GM13977 (cell line): ENCODE measurements at regions not wholly inside any gene's neighbourhood (a gene's known extent, or its start where the extent isn't known, plus 50 kb on each side); places are given as distances from the start of the nearest gene placed in this dataset.

ENCODE experiments used
- DNase-seq: peaks from one replicate; pipeline ENCODE4 v3.0.0; 2012; ENCODE audit warnings: low spot score
- CTCF ChIP-seq: IDR thresholded peaks from 2 replicates; pipeline ENCODE4 v1.5.1; 2012; ENCODE audit warnings: mild to moderate bottlenecking, control low read depth; ENCODE audit not compliant: insufficient read depth; ENCODE audit errors: extremely low read depth, missing control alignments
- in situ Hi-C: fragments of 300-500 bp; cut with MboI; formaldehyde crosslinking; loops from one replicate; pipeline ENCODE4 v1.12.0; 2022; ENCODE audit warnings: low sequenced_read_pairs, low pct_unique_long_range_greater_than_20kb, mixed read lengths, inconsistent platforms; ENCODE audit not compliant: unreplicated experiment

- DNase-seq: no peak
- no peak for TF ChIP-seq CTCF
- in situ Hi-C loops: no loop called here
These were observed 1137.1 kb downstream of the FSCB start for GRCh38 chr14:43369710-43370564.

GRCh38 chr14:43362586-43362985 lies 1144.5 kb downstream of the FSCB start:
- TF ChIP-seq CTCF: no peak
- in situ Hi-C loops: no loop called here
- no peak for DNase-seq

- in situ Hi-C loops: no loop called here
- no peak for TF ChIP-seq CTCF
- no peak for DNase-seq
These were observed 1145.3 kb downstream of the FSCB start for GRCh38 chr14:43361751-43362150.

GRCh38 chr14:43360239-43360638 lies 1146.8 kb downstream of the FSCB start:
- in situ Hi-C loops: no loop called here
- DNase-seq: no peak
- TF ChIP-seq CTCF: no peak

- TF ChIP-seq CTCF: no peak
- DNase-seq: no peak
- in situ Hi-C loops: no loop called here
These were observed 1147.8 kb downstream of the FSCB start for GRCh38 chr14:43359317-43359716.

GRCh38 chr14:43356979-43357545 lies 1150.0 kb downstream of the FSCB start:
- no peak for TF ChIP-seq CTCF
- no peak for DNase-seq
- in situ Hi-C loops: no loop called here
